Endothelial cell (in vitro differentiated cells): ENCODE measurements at regions not wholly inside any gene's neighbourhood (a gene's known extent, or its start where the extent isn't known, plus 50 kb on each side); places are given as distances from the start of the nearest gene placed in this dataset.

Source experiments
- DNase-seq: peaks from one replicate; pipeline ENCODE4 v3.0.0; 2021; ENCODE audit warnings: low spot score
- H3K27ac Mint-ChIP-seq: one replicate; pipeline ENCODE4 v1.8.0; 2021; ENCODE audit warnings: mixed read lengths, inconsistent platforms; ENCODE audit not compliant: unreplicated experiment
- H3K27me3 Mint-ChIP-seq: one replicate; pipeline ENCODE4 v1.8.0; 2021; ENCODE audit warnings: mild to moderate bottlenecking, moderate library complexity, mixed read lengths, inconsistent platforms; ENCODE audit not compliant: unreplicated experiment
- H3K36me3 Mint-ChIP-seq: one replicate; pipeline ENCODE4 v1.8.0; 2021; ENCODE audit warnings: mild to moderate bottlenecking, low read depth, mixed read lengths, inconsistent platforms; ENCODE audit not compliant: unreplicated experiment
- H3K4me1 Mint-ChIP-seq: one replicate; pipeline ENCODE4 v1.8.0; 2021; ENCODE audit warnings: mild to moderate bottlenecking, mixed read lengths, inconsistent platforms; ENCODE audit not compliant: unreplicated experiment
- H3K4me3 Mint-ChIP-seq: one replicate; pipeline ENCODE4 v1.8.0; 2021; ENCODE audit warnings: mild to moderate bottlenecking, mixed read lengths, inconsistent platforms; ENCODE audit not compliant: unreplicated experiment
- H3K9me3 Mint-ChIP-seq: one replicate; pipeline ENCODE4 v1.8.0; 2021; ENCODE audit warnings: mixed read lengths, inconsistent platforms; ENCODE audit not compliant: unreplicated experiment
- CTCF ChIP-seq: fragments of 200-600 bp; sonication (generic); IDR thresholded peaks from one replicate; pipeline ENCODE4 v1.5.0; 2021; ENCODE audit warnings: antibody characterized with exemption; ENCODE audit not compliant: unreplicated experiment

GRCh38 chr15:93239591-93239990 is 150.6 kb upstream of the RGMA start:
- Mint-ChIP-seq H3K9me3 (no peaks in the 10 kb centered on the region), H3K4me1 (peaks cover 11% of the 10 kb centered on the region), H3K4me3 (no peak overlapping the region), H3K27me3 (peaks cover 7% of the 10 kb centered on the region), H3K36me3 (peaks cover 4% of the 10 kb centered on the region), H3K27ac (no peak overlapping the region)
- no peak for DNase-seq
- no peak for TF ChIP-seq CTCF

- no peak for TF ChIP-seq CTCF
- Mint-ChIP-seq H3K27ac (no peak overlapping the region), H3K36me3 (peaks cover 4% of the 10 kb centered on the region), H3K27me3 (peaks cover 7% of the 10 kb centered on the region), H3K4me3 (no peak overlapping the region), H3K4me1 (peaks cover 11% of the 10 kb centered on the region), H3K9me3 (no peaks in the 10 kb centered on the region)
- no peak for DNase-seq
Measured at GRCh38 chr15:93238641-93239040, 149.6 kb upstream of the RGMA start.

GRCh38 chr15:93235926-93236780 is 147.1 kb upstream of the RGMA start:
- Mint-ChIP-seq H3K27ac (no peak overlapping the region), H3K4me3 (no peak overlapping the region), H3K36me3 (peaks cover 4% of the 10 kb centered on the region), H3K27me3 (peaks cover 1% of the 10 kb centered on the region), H3K4me1 (peaks cover 19% of the 10 kb centered on the region), H3K9me3 (no peaks in the 10 kb centered on the region)
- DNase-seq, result no peak
- TF ChIP-seq CTCF, result no peak

- TF ChIP-seq CTCF, result no peak
- Mint-ChIP-seq H3K9me3 (no peaks in the 10 kb centered on the region), H3K36me3 (peaks cover 4% of the 10 kb centered on the region), H3K4me1 (peaks cover 23% of the 10 kb centered on the region), H3K4me3 (no peak overlapping the region), H3K27me3 (peaks cover 1% of the 10 kb centered on the region), H3K27ac (no peak overlapping the region)
- DNase-seq, result no peak
Measured at GRCh38 chr15:93235269-93235668, 146.3 kb upstream of the RGMA start.

- no peak for DNase-seq
- Mint-ChIP-seq H3K9me3 (no peaks in the 10 kb centered on the region), H3K4me3 (no peak overlapping the region), H3K36me3 (peaks cover 4% of the 10 kb centered on the region), H3K4me1 (peaks cover 23% of the 10 kb centered on the region), H3K27ac (no peak overlapping the region), H3K27me3 (peaks cover 1% of the 10 kb centered on the region)
- no peak for TF ChIP-seq CTCF
Measured at GRCh38 chr15:93233710-93234109, 144.7 kb upstream of the RGMA start.
